Naive thymus-derived CD4-positive, alpha-beta T cell (primary cell): ENCODE measurements at regions not wholly inside any gene's neighbourhood (a gene's known extent, or its start where the extent isn't known, plus 50 kb on each side); places are given as distances from the start of the nearest gene placed in this dataset.

ENCODE experiments used
- ATAC-seq: fragments of 150-1000 bp; cut with Tn5 transposase; 2 replicates; pipeline ENCODE4 v1.10.0; 2021; ENCODE audit warnings: mild to moderate bottlenecking, moderate library complexity
- CTCF ChIA-PET: fragments of 350-600 bp; sonication (Branson Sonifier 250); formaldehyde crosslinking; loops from one replicate; lab custom pipeline; 2021; ENCODE audit warnings: antibody characterized with exemption; lab: Charles Lee
- POLR2A ChIA-PET: fragments of 350-600 bp; sonication (Branson Sonifier 250); formaldehyde crosslinking; loops from one replicate; lab custom pipeline; 2021; ENCODE audit warnings: antibody characterized with exemption, inconsistent platforms; lab: Charles Lee
- DNase-seq, 9 donors: peaks; one replicate each; pipeline versions ENCODE4 v3.0.0 to v3.0.0-alpha.2; 2020 to 2022; ENCODE audit warnings: mixed read lengths in 1 of 9
- H3K27ac ChIP-seq: one replicate; pipeline ENCODE4 v1.7.0; 2013; ENCODE audit warnings: mild to moderate bottlenecking, low read depth, low read length, moderate library complexity
- H3K27me3 ChIP-seq, 2 donors: one replicate each; pipeline ENCODE4 v1.7.0; 2013; ENCODE audit warnings: low read length in 2 of 2, mild to moderate bottlenecking in 2 of 2, moderate library complexity in 2 of 2; ENCODE audit not compliant: control insufficient read depth in 2 of 2, insufficient read depth in 2 of 2
- H3K36me3 ChIP-seq, 3 experiments: 1 replicate in 2 of 3; 2 replicates in 1 of 3; pipeline ENCODE4 v1.7.0; 2013; ENCODE audit warnings: low read length in 3 of 3, mild to moderate bottlenecking in 3 of 3, moderate library complexity in 1 of 3; ENCODE audit not compliant: insufficient read depth in 3 of 3, control insufficient read depth in 2 of 3
- H3K4me1 ChIP-seq, 2 donors: one replicate each; pipeline ENCODE4 v1.7.0; 2013; ENCODE audit warnings: low read length in 2 of 2, mild to moderate bottlenecking in 2 of 2, moderate library complexity in 1 of 2; ENCODE audit not compliant: control insufficient read depth in 2 of 2, insufficient read depth in 2 of 2
- H3K4me3 ChIP-seq: 2 replicates; pipeline ENCODE4 v1.7.0; 2013; ENCODE audit warnings: mild to moderate bottlenecking, low read length
- H3K9me3 ChIP-seq, 3 experiments: 1 replicate in 2 of 3; 2 replicates in 1 of 3; pipeline ENCODE4 v1.7.0; 2013; ENCODE audit warnings: low read length in 3 of 3; ENCODE audit not compliant: control insufficient read depth in 2 of 3
- H3K27ac Mint-ChIP-seq, 9 donors: one replicate each; pipeline ENCODE4 v1.8.0; 2020 to 2022; ENCODE audit warnings: mixed read lengths in 9 of 9, mild to moderate bottlenecking in 8 of 9, moderate library complexity in 5 of 9, inconsistent platforms in 2 of 9
- H3K27me3 Mint-ChIP-seq, 5 donors: one replicate each; pipeline ENCODE4 v1.8.0; 2021 to 2022; ENCODE audit warnings: mixed read lengths in 5 of 5, mild to moderate bottlenecking in 1 of 5
- H3K36me3 Mint-ChIP-seq, 5 donors: one replicate each; pipeline ENCODE4 v1.8.0; 2020 to 2022; ENCODE audit warnings: mixed read lengths in 5 of 5, mild to moderate bottlenecking in 3 of 5, inconsistent platforms in 1 of 5
- H3K4me1 Mint-ChIP-seq, 7 donors: one replicate each; pipeline ENCODE4 v1.8.0; 2020 to 2022; ENCODE audit warnings: mixed read lengths in 7 of 7, mild to moderate bottlenecking in 3 of 7, inconsistent platforms in 1 of 7
- H3K4me3 Mint-ChIP-seq, 10 donors: one replicate each; pipeline ENCODE4 v1.8.0; 2020 to 2022; ENCODE audit warnings: mild to moderate bottlenecking in 10 of 10, mixed read lengths in 10 of 10, moderate library complexity in 6 of 10, inconsistent platforms in 2 of 10
- H3K9me3 Mint-ChIP-seq, 11 donors: one replicate each; pipeline ENCODE4 v1.8.0; 2020 to 2022; ENCODE audit warnings: mixed read lengths in 11 of 11, mild to moderate bottlenecking in 4 of 11, inconsistent platforms in 1 of 11, moderate library complexity in 1 of 11
- intact Hi-C, 2 donors: fragments of 100-400 bp; cut with micrococcal nuclease; formaldehyde crosslinking; loops; one replicate each; pipeline ENCODE4 v1.15.1; 2023

DNA sequence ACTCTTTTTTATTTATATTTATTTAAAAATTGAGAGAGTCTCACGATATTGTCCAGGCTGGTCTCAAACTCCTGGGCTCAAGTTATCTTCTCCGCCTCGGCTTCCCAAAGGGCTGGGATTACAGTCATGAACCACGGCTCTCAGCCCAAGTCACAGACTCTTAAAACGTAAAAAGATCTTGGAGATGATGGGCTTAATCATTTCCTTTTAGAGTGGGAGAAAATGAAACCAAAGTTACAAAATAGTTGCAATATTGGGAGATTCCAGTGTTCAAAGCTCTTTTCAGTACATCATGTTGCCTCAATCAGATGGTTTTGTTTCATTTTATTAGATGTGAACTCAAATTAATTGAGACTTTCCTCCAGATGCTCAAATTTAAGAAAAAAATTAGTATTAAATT lies 151.4 kb upstream of the XPO1 start:
- no peaks in the 10 kb centered on the region for H3K9me3 Mint-ChIP-seq
- POLR2A ChIA-PET: no interaction called here
- Histone ChIP-seq H3K27me3 (no peaks in the 10 kb centered on the region), H3K27ac (no peak overlapping the region), H3K9me3 (no peaks in the 10 kb centered on the region), H3K4me1 (peaks cover 0 to 5% of the 10 kb centered on the region in 2 donors), H3K4me3 (no peak overlapping the region), H3K36me3 (no peaks in the 10 kb centered on the region)
- DNase-seq: no peak
- intact Hi-C loops: no loop called here
- no peak for ATAC-seq
- H3K4me1 Mint-ChIP-seq: peaks cover 4 to 16% (median 10%) of the 10 kb centered on the region in 7 donors
- H3K4me3 Mint-ChIP-seq: no peak overlapping the region
- H3K27ac Mint-ChIP-seq: no peak overlapping the region
- no peaks in the 10 kb centered on the region for H3K27me3 Mint-ChIP-seq
- H3K36me3 Mint-ChIP-seq: no peaks in the 10 kb centered on the region
- CTCF ChIA-PET: no interaction called here

DNA sequence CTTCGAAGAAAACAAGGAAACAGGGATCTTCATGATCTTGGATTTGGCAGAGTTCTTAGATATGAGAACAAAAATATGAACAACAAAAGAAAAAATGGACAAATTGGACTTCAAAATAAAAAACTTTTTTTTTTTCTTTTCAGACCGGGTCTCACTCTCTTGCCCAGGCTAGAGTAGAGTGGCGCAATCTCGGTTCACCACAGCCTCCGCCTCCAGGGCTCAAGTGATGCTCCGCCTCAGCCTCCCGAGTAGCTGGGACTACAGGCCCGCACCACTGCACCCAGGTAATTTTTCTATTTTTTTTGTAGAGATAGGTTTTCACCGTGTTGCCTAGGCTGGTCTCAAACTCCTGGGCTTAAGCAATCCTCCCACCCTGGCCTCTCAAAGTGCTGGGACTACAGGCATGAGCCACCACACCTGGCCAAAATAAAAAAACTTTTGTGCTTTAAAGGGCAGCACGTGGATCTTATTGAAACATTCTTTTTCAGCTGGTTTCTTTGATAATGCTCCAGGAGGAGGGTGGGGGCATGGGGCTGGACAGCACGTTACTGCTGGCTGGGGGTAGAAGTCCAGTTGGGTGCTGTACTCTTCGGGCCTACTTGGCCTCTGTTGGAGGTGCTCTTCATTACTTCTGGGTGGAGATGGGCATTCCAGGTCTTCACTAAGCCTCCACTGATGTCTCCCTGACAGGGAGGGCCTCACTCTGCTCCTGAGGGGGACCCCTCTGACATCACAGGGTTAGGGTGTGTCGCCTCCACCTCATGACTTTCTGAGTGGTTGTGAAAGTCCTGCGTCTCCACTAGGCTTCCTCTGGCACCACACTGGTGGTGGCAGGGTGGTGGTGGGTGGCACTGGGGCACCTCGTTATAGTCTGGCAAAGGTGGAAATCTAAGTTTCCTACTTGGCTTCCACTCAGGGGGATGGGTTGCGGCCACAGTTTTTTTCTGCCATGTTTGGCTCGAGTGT lies 150.5 kb upstream of the XPO1 start:
- Histone ChIP-seq H3K27me3 (no peaks in the 10 kb centered on the region), H3K4me1 (no peaks in the 10 kb centered on the region), H3K27ac (no peak overlapping the region), H3K9me3 (no peaks in the 10 kb centered on the region), H3K4me3 (no peak overlapping the region), H3K36me3 (no peaks in the 10 kb centered on the region)
- ChIA-PET CTCF (interaction anchor here (0.7 kb wide), 1 partner anchor 231 kb away, joined by 6 read pairs; no protein-coding TSS in a partner anchor), POLR2A (interaction anchor here (0.8 kb wide), 1 partner anchor 109 kb away, joined by 4 read pairs; no protein-coding TSS in a partner anchor)
- Mint-ChIP-seq H3K27me3 (peaks cover 0 to 3% (median 0%) of the 10 kb centered on the region in 5 donors), H3K27ac (no peak overlapping the region), H3K4me3 (no peak overlapping the region), H3K4me1 (peaks cover 0 to 8% (median 1%) of the 10 kb centered on the region in 7 donors), H3K9me3 (no peaks in the 10 kb centered on the region), H3K36me3 (no peaks in the 10 kb centered on the region)
- ATAC-seq (no peak), DNase-seq (no peak)
- intact Hi-C loops: no loop called here

DNA sequence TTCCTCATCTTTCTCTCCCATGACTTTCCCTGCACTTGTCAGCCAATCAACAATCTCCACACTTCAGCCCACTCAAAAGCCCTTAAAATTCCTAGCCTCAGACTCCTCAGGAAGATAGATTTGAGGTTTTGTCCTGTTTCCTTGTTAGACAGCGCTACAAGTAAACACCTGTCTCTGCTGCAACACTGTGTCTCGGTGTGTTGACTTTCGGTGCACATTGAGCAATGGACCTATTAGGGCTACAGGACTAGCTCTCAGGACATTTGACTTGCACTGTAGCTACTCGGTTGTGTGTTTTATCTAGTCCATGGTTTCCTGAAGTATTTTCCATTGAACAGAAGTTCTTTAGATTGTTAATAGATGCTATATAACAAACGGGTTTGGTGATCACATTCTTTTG lies 140.9 kb upstream of the XPO1 start:
- peaks cover 0 to 13% (median 0%) of the 10 kb centered on the region in 3 experiments for H3K9me3 ChIP-seq
- no peaks in the 10 kb centered on the region for H3K27me3 ChIP-seq
- Mint-ChIP-seq H3K4me3 (no peak overlapping the region), H3K36me3 (peaks cover 9 to 20% (median 16%) of the 10 kb centered on the region in 5 donors), H3K27ac (no peak overlapping the region), H3K9me3 (peaks cover 4 to 34% (median 22%) of the 10 kb centered on the region in 11 donors), H3K27me3 (peaks cover 0 to 4% (median 2%) of the 10 kb centered on the region in 5 donors), H3K4me1 (no peaks in the 10 kb centered on the region)
- DNase-seq (no peak), ATAC-seq (no peak)
- intact Hi-C loops: no loop called here
- H3K36me3 ChIP-seq: no peaks in the 10 kb centered on the region
- POLR2A ChIA-PET: no interaction called here
- CTCF ChIA-PET: no interaction called here
- no peaks in the 10 kb centered on the region for H3K4me1 ChIP-seq
- H3K4me3 ChIP-seq: no peak overlapping the region
- H3K27ac ChIP-seq: no peak overlapping the region

DNA sequence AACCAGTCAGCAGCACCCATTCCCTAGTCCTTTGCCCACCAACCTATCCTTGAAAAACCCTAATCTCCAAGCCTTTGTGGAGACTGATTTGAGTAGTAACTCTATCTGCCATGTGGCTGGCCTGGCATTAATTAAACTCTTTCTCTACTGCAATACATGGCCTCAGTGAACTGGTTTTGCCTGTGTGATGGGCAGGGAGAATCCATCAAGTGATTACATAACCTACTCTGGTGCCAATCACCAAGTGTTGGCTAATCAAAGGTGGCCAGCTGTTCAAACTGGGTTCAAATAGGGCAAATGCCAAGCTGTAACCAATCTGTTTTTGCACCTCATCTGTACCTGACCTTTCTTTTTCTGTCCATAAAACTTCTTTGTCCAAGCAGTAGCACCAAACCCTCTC lies 139.8 kb upstream of the XPO1 start:
- H3K27me3 ChIP-seq: no peaks in the 10 kb centered on the region
- no peaks in the 10 kb centered on the region for H3K4me1 ChIP-seq
- Mint-ChIP-seq H3K9me3 (peaks cover 4 to 38% (median 23%) of the 10 kb centered on the region in 11 donors), H3K36me3 (peaks cover 9 to 21% (median 17%) of the 10 kb centered on the region in 5 donors), H3K27me3 (peaks cover 0 to 2% (median 0%) of the 10 kb centered on the region in 5 donors), H3K27ac (no peak overlapping the region), H3K4me1 (no peaks in the 10 kb centered on the region), H3K4me3 (no peak overlapping the region)
- CTCF ChIA-PET: no interaction called here
- DNase-seq: no peak
- H3K27ac ChIP-seq: no peak overlapping the region
- H3K36me3 ChIP-seq: no peaks in the 10 kb centered on the region
- intact Hi-C loops: no loop called here
- ATAC-seq: no peak
- POLR2A ChIA-PET: interaction anchor here (0.6 kb wide), 1 partner anchor 21 kb away, joined by 3 read pairs; no protein-coding TSS in a partner anchor
- no peak overlapping the region for H3K4me3 ChIP-seq
- peaks cover 0 to 13% (median 0%) of the 10 kb centered on the region in 3 experiments for H3K9me3 ChIP-seq

DNA sequence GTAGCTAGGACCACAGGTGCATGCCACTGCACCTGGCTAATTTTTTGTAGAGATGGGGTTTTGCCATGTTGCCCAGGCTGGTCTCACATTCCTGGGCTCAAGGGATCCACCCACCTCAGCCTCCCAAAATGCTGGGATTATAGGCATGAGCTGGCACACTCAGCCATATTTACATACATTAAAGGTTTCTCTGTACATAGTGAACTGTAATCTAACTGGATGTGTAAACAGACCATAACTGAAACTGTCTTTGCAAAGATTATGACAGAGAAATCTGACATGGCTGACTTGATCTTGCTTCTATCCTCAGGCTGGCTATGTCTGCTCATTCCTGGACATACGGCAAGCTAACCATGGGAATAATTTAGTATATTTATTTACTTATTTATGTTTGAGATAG lies 139.2 kb upstream of the XPO1 start:
- CTCF ChIA-PET: interaction anchor here (0.7 kb wide), 1 partner anchor 47 kb away, joined by 4 read pairs; no protein-coding TSS in a partner anchor
- Histone ChIP-seq H3K27ac (no peak overlapping the region), H3K27me3 (no peaks in the 10 kb centered on the region), H3K9me3 (peaks cover 0 to 13% (median 0%) of the 10 kb centered on the region in 3 experiments), H3K36me3 (no peaks in the 10 kb centered on the region), H3K4me3 (no peak overlapping the region), H3K4me1 (no peaks in the 10 kb centered on the region)
- POLR2A ChIA-PET: interaction anchor here (0.6 kb wide), 1 partner anchor 22 kb away, joined by 3 read pairs; no protein-coding TSS in a partner anchor
- Mint-ChIP-seq H3K4me1 (no peaks in the 10 kb centered on the region), H3K27ac (no peak overlapping the region), H3K27me3 (peaks cover 0 to 2% (median 0%) of the 10 kb centered on the region in 5 donors), H3K36me3 (peaks cover 9 to 21% (median 17%) of the 10 kb centered on the region in 5 donors), H3K4me3 (no peak overlapping the region), H3K9me3 (peaks cover 4 to 38% (median 23%) of the 10 kb centered on the region in 11 donors)
- intact Hi-C loops: no loop called here
- DNase-seq (no peak), ATAC-seq (no peak)

DNA sequence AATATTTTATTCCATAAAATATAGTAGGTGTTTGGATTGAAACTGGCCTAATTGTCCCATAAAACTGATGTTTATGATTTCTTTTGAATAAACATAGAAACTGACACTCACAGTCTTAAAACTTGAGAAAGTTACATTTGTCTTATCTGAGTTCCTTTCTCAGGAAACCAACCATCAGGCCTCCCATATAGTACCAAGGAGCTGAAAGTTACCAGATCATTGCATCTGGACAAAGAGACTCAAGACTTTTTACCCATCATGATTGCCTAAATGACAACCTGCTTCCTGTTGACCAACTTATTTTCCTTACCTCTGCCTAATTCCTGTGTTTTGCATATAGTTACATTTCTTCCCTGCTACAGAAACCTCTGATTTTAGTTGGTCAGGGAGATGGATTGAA lies 137.0 kb upstream of the XPO1 start:
- ATAC-seq (no peak), DNase-seq (no peak)
- Histone ChIP-seq H3K4me1 (peaks cover 3 to 9% of the 10 kb centered on the region in 2 donors), H3K9me3 (peaks cover 0 to 13% (median 0%) of the 10 kb centered on the region in 3 experiments), H3K4me3 (no peak overlapping the region), H3K36me3 (no peaks in the 10 kb centered on the region), H3K27me3 (no peaks in the 10 kb centered on the region), H3K27ac (no peak overlapping the region)
- Mint-ChIP-seq H3K27me3 (peaks cover 0 to 2% (median 0%) of the 10 kb centered on the region in 5 donors), H3K9me3 (peaks cover 4 to 38% (median 23%) of the 10 kb centered on the region in 11 donors), H3K36me3 (peaks cover 9 to 21% (median 17%) of the 10 kb centered on the region in 5 donors), H3K27ac (no peak overlapping the region), H3K4me1 (peaks cover 8 to 19% (median 18%) of the 10 kb centered on the region in 7 donors), H3K4me3 (no peak overlapping the region)
- ChIA-PET CTCF (no interaction called here), POLR2A (no interaction called here)
- intact Hi-C loops: no loop called here
